ENCODE measurements at regions not wholly inside any gene's neighbourhood (a gene's known extent, or its start where the extent isn't known, plus 50 kb on each side); places are given as distances from the start of the nearest gene placed in this dataset.

GRCh38 chr13:50365408-50366391 is 350.5 kb downstream of the KCNRG start:
- Histone ChIP-seq H3K27me3 (ENCODE audit: control insufficient read depth, insufficient read depth, low read length) (no peaks in the 10 kb centered on the region), H3K9ac (ENCODE audit: low read depth, low read length) (no peak overlapping the region), H3K4me3 (ENCODE audit: low read depth, low read length) (no peak overlapping the region), H3K4me1 (ENCODE audit: control insufficient read depth, insufficient read depth, low read length) (no peaks in the 10 kb centered on the region), H3K9me3 (ENCODE audit: control insufficient read depth, insufficient read depth, low read length) (no peaks in the 10 kb centered on the region), H3K36me3 (ENCODE audit: control insufficient read depth, insufficient read depth, low read length) (no peaks in the 10 kb centered on the region)

- no peak overlapping the region for H3K9ac ChIP-seq (ENCODE audit: low read depth, low read length)
- no peaks in the 10 kb centered on the region for H3K4me1 ChIP-seq (ENCODE audit: control insufficient read depth, insufficient read depth, low read length)
- no peaks in the 10 kb centered on the region for H3K36me3 ChIP-seq (ENCODE audit: control insufficient read depth, insufficient read depth, low read length)
- no peaks in the 10 kb centered on the region for H3K9me3 ChIP-seq (ENCODE audit: control insufficient read depth, insufficient read depth, low read length)
- H3K4me3 ChIP-seq (ENCODE audit: low read depth, low read length): no peak overlapping the region
- no peaks in the 10 kb centered on the region for H3K27me3 ChIP-seq (ENCODE audit: control insufficient read depth, insufficient read depth, low read length)
Observed at GRCh38 chr13:50366488-50367174, 351.4 kb downstream of the KCNRG start.

DNA sequence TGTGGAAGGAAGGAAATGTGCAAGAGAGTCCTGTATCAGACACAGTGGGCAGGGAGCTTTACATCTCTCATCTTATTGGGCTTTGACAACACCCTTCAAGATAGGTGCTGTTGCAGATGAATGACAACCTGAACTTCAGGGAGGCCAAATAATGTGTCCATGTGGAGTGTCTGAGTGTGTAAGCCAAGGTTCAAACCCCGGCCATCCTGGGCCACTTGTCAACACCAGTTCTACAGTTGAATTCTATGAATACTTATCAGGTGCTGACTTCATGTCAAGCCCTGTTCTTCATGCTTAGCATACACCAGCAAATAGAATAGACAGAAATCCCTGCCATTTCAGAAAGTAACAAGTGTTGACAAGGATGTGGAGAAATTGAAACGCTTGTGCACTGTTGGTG is 354.4 kb downstream of the KCNRG start:
- H3K36me3 ChIP-seq (ENCODE audit: control insufficient read depth, insufficient read depth, low read length): no peaks in the 10 kb centered on the region
- no peak overlapping the region for H3K4me3 ChIP-seq (ENCODE audit: low read depth, low read length)
- H3K27me3 ChIP-seq (ENCODE audit: control insufficient read depth, insufficient read depth, low read length): no peaks in the 10 kb centered on the region
- H3K9me3 ChIP-seq (ENCODE audit: control insufficient read depth, insufficient read depth, low read length): no peaks in the 10 kb centered on the region
- no peak overlapping the region for H3K9ac ChIP-seq (ENCODE audit: low read depth, low read length)
- no peaks in the 10 kb centered on the region for H3K4me1 ChIP-seq (ENCODE audit: control insufficient read depth, insufficient read depth, low read length)

DNA sequence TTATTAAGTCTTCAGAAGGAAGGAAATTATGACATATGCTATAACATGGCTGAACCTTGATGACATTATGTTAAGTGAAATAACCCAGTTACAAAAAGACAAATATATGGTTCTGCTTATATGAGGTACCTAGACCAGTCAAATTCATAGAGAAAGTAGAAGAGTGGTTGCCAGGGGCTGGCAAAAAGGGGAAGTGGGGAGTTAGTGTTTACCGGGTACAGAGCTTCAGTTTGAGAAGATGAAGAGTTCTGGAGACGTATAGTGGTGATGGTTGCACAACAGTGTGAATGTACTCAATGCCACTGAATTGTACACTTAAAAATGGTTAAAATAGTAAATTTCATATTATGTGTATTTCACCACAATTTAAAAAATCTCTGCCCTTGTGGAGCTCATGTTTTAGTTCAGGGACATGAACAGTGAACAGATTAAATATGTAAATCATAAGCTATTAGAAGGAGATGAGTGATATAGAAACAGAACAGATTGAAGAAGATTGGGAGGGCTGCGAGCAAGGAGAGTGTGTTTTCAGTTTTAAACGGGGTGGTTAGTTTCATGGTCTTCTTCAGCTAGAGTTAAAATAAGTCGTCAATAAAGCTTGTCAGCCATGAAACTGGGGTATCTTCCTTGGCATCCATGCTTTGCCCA is 355.2 kb downstream of the KCNRG start:
- Histone ChIP-seq H3K27me3 (ENCODE audit: control insufficient read depth, insufficient read depth, low read length) (no peaks in the 10 kb centered on the region), H3K9me3 (ENCODE audit: control insufficient read depth, insufficient read depth, low read length) (no peaks in the 10 kb centered on the region), H3K4me1 (ENCODE audit: control insufficient read depth, insufficient read depth, low read length) (no peaks in the 10 kb centered on the region), H3K4me3 (ENCODE audit: low read depth, low read length) (no peak overlapping the region), H3K36me3 (ENCODE audit: control insufficient read depth, insufficient read depth, low read length) (no peaks in the 10 kb centered on the region), H3K9ac (ENCODE audit: low read depth, low read length) (no peak overlapping the region)

- H3K9me3 ChIP-seq (ENCODE audit: control insufficient read depth, insufficient read depth, low read length): no peaks in the 10 kb centered on the region
- no peaks in the 10 kb centered on the region for H3K27me3 ChIP-seq (ENCODE audit: control insufficient read depth, insufficient read depth, low read length)
- H3K36me3 ChIP-seq (ENCODE audit: control insufficient read depth, insufficient read depth, low read length): no peaks in the 10 kb centered on the region
- H3K9ac ChIP-seq (ENCODE audit: low read depth, low read length): no peak overlapping the region
- H3K4me1 ChIP-seq (ENCODE audit: control insufficient read depth, insufficient read depth, low read length): peaks cover 18% of the 10 kb centered on the region
- H3K4me3 ChIP-seq (ENCODE audit: low read depth, low read length): no peak overlapping the region
Observed at GRCh38 chr13:50374517-50374916, 359.3 kb downstream of the KCNRG start.

- no peaks in the 10 kb centered on the region for H3K9me3 ChIP-seq (ENCODE audit: control insufficient read depth, insufficient read depth, low read length)
- no peaks in the 10 kb centered on the region for H3K27me3 ChIP-seq (ENCODE audit: control insufficient read depth, insufficient read depth, low read length)
- H3K36me3 ChIP-seq (ENCODE audit: control insufficient read depth, insufficient read depth, low read length): no peaks in the 10 kb centered on the region
- H3K9ac ChIP-seq (ENCODE audit: low read depth, low read length): no peak overlapping the region
- peaks cover 24% of the 10 kb centered on the region for H3K4me1 ChIP-seq (ENCODE audit: control insufficient read depth, insufficient read depth, low read length)
- H3K4me3 ChIP-seq (ENCODE audit: low read depth, low read length): no peak overlapping the region
Observed at GRCh38 chr13:50375792-50376191, 360.5 kb downstream of the KCNRG start.

DNA sequence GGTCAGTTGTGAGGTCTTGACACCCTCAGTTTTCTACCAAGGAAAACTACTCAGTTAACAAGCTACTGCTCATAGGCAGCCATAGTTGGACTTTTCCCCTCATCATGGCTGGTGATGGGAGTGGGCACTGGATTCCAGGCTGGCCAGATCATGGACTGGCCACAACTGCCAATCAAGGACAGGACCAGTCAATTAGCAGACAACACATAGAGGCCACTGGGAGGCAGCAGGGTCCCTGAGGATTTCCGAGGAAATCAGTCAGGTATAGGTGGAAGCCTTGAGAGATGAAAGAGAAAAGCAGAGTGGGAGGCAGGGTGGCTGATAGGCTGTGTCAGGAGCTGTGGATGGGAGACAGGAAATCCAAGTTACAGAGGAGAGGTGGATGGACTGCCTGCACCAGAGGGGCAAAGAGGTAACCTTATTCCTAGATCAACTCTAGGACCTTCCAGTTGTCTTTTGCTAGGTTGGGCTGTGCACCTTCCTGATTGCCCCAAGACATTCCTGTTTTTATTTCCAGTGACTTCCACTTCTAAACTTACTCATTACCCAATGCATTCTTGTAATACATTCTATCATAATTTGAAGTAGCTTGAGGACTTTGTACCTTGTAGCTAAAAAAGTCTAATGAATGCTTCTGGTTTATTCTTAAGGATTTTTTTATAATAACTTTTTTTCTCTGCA is 361.8 kb downstream of the KCNRG start:
- Histone ChIP-seq H3K9ac (ENCODE audit: low read depth, low read length) (no peak overlapping the region), H3K4me1 (ENCODE audit: control insufficient read depth, insufficient read depth, low read length) (peaks cover 24% of the 10 kb centered on the region), H3K4me3 (ENCODE audit: low read depth, low read length) (no peak overlapping the region), H3K9me3 (ENCODE audit: control insufficient read depth, insufficient read depth, low read length) (no peaks in the 10 kb centered on the region), H3K36me3 (ENCODE audit: control insufficient read depth, insufficient read depth, low read length) (no peaks in the 10 kb centered on the region), H3K27me3 (ENCODE audit: control insufficient read depth, insufficient read depth, low read length) (no peaks in the 10 kb centered on the region)

DNA sequence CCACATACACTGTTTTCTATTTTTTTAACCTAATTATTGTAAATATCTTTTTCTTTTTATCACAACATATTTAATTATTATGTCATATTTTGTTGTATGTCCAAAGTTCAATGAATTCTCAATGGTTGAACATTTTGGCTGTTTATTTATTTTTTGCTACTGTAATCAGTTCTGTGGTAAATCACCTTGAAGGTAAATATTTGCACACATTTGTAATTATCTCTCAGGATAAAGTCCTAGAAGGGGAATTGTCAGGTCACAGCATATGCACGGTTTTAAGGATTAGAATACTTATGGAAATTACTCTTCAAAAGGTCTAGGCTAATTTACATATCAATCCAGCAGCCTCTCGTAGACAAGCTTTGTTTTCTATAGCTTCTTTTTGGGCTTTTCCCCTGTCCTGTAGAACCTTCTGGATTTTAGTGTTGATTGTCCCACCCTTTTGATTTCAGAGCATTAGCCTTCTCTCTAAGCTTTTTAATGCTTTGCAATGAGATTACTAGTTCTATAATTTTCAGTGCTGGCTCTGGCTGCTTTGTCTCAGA is 362.6 kb downstream of the KCNRG start:
- Histone ChIP-seq H3K27me3 (ENCODE audit: control insufficient read depth, insufficient read depth, low read length) (no peaks in the 10 kb centered on the region), H3K4me1 (ENCODE audit: control insufficient read depth, insufficient read depth, low read length) (peaks cover 24% of the 10 kb centered on the region), H3K9ac (ENCODE audit: low read depth, low read length) (no peak overlapping the region), H3K4me3 (ENCODE audit: low read depth, low read length) (no peak overlapping the region), H3K36me3 (ENCODE audit: control insufficient read depth, insufficient read depth, low read length) (no peaks in the 10 kb centered on the region), H3K9me3 (ENCODE audit: control insufficient read depth, insufficient read depth, low read length) (no peaks in the 10 kb centered on the region)

- H3K4me1 ChIP-seq (ENCODE audit: control insufficient read depth, insufficient read depth, low read length): peaks cover 24% of the 10 kb centered on the region
- no peak overlapping the region for H3K4me3 ChIP-seq (ENCODE audit: low read depth, low read length)
- no peaks in the 10 kb centered on the region for H3K27me3 ChIP-seq (ENCODE audit: control insufficient read depth, insufficient read depth, low read length)
- no peaks in the 10 kb centered on the region for H3K9me3 ChIP-seq (ENCODE audit: control insufficient read depth, insufficient read depth, low read length)
- no peaks in the 10 kb centered on the region for H3K36me3 ChIP-seq (ENCODE audit: control insufficient read depth, insufficient read depth, low read length)
- no peak overlapping the region for H3K9ac ChIP-seq (ENCODE audit: low read depth, low read length)
Observed at GRCh38 chr13:50378509-50379044, 363.3 kb downstream of the KCNRG start.

DNA sequence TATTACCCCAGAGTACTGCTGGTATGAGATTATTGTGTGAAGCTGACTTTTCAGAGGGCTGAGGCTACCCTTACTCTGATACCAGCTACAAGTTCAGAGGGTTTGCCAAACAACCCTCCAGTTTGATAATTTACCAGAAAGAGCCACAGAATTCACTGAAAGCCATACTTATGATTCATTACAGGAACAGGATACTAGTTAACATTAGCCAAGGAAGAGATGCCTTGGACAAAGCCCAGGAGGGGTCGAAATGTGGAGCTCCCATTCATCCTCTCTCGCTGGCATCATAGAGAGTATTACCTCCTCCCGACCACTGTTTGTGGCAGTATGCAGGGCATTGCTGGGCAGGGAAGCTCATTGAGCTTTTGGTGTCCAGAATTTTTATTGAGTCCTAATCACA is 364.3 kb downstream of the KCNRG start:
- Histone ChIP-seq H3K36me3 (ENCODE audit: control insufficient read depth, insufficient read depth, low read length) (no peaks in the 10 kb centered on the region), H3K9ac (ENCODE audit: low read depth, low read length) (no peak overlapping the region), H3K27me3 (ENCODE audit: control insufficient read depth, insufficient read depth, low read length) (no peaks in the 10 kb centered on the region), H3K9me3 (ENCODE audit: control insufficient read depth, insufficient read depth, low read length) (no peaks in the 10 kb centered on the region), H3K4me1 (ENCODE audit: control insufficient read depth, insufficient read depth, low read length) (peaks cover 24% of the 10 kb centered on the region), H3K4me3 (ENCODE audit: low read depth, low read length) (no peak overlapping the region)

DNA sequence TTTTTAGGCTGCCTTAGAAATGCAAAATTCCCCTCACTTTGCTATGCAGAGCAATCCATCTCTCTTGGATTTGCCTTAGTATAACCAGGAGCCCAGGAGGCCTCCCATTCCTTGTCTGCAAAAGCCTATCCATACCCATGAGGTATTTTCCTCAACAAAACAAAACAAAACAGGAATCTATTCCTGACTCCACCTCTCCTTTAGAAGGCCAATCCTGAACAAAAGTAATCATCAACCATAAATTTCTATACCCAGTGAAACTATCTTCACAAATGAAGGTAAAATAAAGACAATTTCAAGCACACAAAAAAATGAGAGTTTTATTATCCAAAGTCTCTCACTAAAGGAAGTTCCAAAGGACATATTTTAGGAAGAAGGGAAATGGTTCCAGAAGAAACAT is 365.7 kb downstream of the KCNRG start:
- no peaks in the 10 kb centered on the region for H3K9me3 ChIP-seq (ENCODE audit: control insufficient read depth, insufficient read depth, low read length)
- H3K4me3 ChIP-seq (ENCODE audit: low read depth, low read length): no peak overlapping the region
- H3K27me3 ChIP-seq (ENCODE audit: control insufficient read depth, insufficient read depth, low read length): no peaks in the 10 kb centered on the region
- H3K4me1 ChIP-seq (ENCODE audit: control insufficient read depth, insufficient read depth, low read length): peaks cover 24% of the 10 kb centered on the region
- no peak overlapping the region for H3K9ac ChIP-seq (ENCODE audit: low read depth, low read length)
- no peaks in the 10 kb centered on the region for H3K36me3 ChIP-seq (ENCODE audit: control insufficient read depth, insufficient read depth, low read length)

Data from iPS-15b (cell line).